ENCODE measurements at regions not wholly inside any gene's neighbourhood (a gene's known extent, or its start where the extent isn't known, plus 50 kb on each side); places are given as distances from the start of the nearest gene placed in this dataset.

- H3K4me3 ChIP-seq (ENCODE audit: low read length in 2 of 2): no peak overlapping the region
These were observed 340.1 kb downstream of the SLC4A3 start for GRCh38 chr2:219967247-219968245.

GRCh38 chr2:219968685-219969345, 341.4 kb downstream of the SLC4A3 start:
- Histone ChIP-seq H3K27me3 (ENCODE audit: control insufficient read depth in 3 of 3, insufficient read depth in 3 of 3, low read depth in 1 of 3, low read length in 3 of 3) (no peaks in the 10 kb centered on the region), H3K4me3 (ENCODE audit: low read length in 2 of 2) (no peak overlapping the region), H4K91ac (ENCODE audit: low read depth, low read length, poor library complexity) (no peak overlapping the region), H2BK120ac (ENCODE audit: low read depth, low read length) (no peak overlapping the region), H3K79me1 (ENCODE audit: low read depth, low read length) (no peaks in the 10 kb centered on the region), H3K27ac (replicated peaks; ENCODE audit: low read length) (no peak overlapping the region), H2AK5ac (ENCODE audit: low read depth, low read length) (no peak overlapping the region), H3K9ac (ENCODE audit: low read depth, low read length, poor library complexity) (no peak overlapping the region), H3K4me1 (ENCODE audit: control insufficient read depth in 2 of 2, insufficient read depth in 1 of 2, low read depth in 1 of 2, low read length in 2 of 2) (peaks cover 4 to 24% of the 10 kb centered on the region in 2 donors), H2BK5ac (ENCODE audit: low read length) (no peak overlapping the region), H2BK12ac (ENCODE audit: low read length) (no peak overlapping the region), H3K18ac (ENCODE audit: low read length) (no peak overlapping the region), H3K4ac (ENCODE audit: low read length) (no peak overlapping the region), H3K23ac (ENCODE audit: low read depth, low read length, poor library complexity) (no peak overlapping the region), H3K14ac (ENCODE audit: low read length) (no peak overlapping the region), H3K9me3 (replicated peaks in 1 of 2; ENCODE audit: control insufficient read depth in 2 of 2, insufficient read depth in 1 of 2, low read depth in 1 of 2, low read length in 2 of 2) (no peaks in the 10 kb centered on the region), H3K36me3 (replicated peaks in 1 of 2; ENCODE audit: control insufficient read depth in 2 of 2, insufficient read depth in 2 of 2, low read length in 2 of 2) (no peaks in the 10 kb centered on the region), H2BK15ac (ENCODE audit: low read length) (no peak overlapping the region), H4K8ac (ENCODE audit: low read depth, low read length) (no peak overlapping the region), H3K4me2 (ENCODE audit: insufficient read depth, low read length, poor library complexity, severe bottlenecking) (no peak overlapping the region), H2AFZ (ENCODE audit: low read length) (peak overlapping the region; percentile 39)
- WGBS, 2 donors (ENCODE audit: extremely low coverage in 2 of 2, insufficient read length in 2 of 2, insufficient replicate concordance in 1 of 2): no CpG with 5 or more reads among the region's 6 CpGs
- DNase-seq (ENCODE audit: low spot score): no peak

More at GRCh38 chr2:219967247-219968245, 340.1 kb downstream of the SLC4A3 start:
- no CpG with 5 or more reads among the region's 8 CpGs for WGBS, 2 donors (ENCODE audit: extremely low coverage in 2 of 2, insufficient read length in 2 of 2, insufficient replicate concordance in 1 of 2)
- no peak overlapping the region for H2BK120ac ChIP-seq (ENCODE audit: low read depth, low read length)
- H3K4me1 ChIP-seq (ENCODE audit: control insufficient read depth in 2 of 2, insufficient read depth in 1 of 2, low read depth in 1 of 2, low read length in 2 of 2): peaks cover 4 to 24% of the 10 kb centered on the region in 2 donors
- H2BK5ac ChIP-seq (ENCODE audit: low read length): no peak overlapping the region
- no peak overlapping the region for H3K18ac ChIP-seq (ENCODE audit: low read length)
- H3K36me3 ChIP-seq (replicated peaks in 1 of 2; ENCODE audit: control insufficient read depth in 2 of 2, insufficient read depth in 2 of 2, low read length in 2 of 2): no peaks in the 10 kb centered on the region
- H3K27ac ChIP-seq (replicated peaks; ENCODE audit: low read length): no peak overlapping the region
- H2AK5ac ChIP-seq (ENCODE audit: low read depth, low read length): no peak overlapping the region
- no peak overlapping the region for H3K23ac ChIP-seq (ENCODE audit: low read depth, low read length, poor library complexity)
- no peak overlapping the region for H2BK12ac ChIP-seq (ENCODE audit: low read length)
- H2AFZ ChIP-seq (ENCODE audit: low read length): peak overlapping the region; percentile 64
- H4K8ac ChIP-seq (ENCODE audit: low read depth, low read length): no peak overlapping the region
- H3K79me1 ChIP-seq (ENCODE audit: low read depth, low read length): no peaks in the 10 kb centered on the region
- no peaks in the 10 kb centered on the region for H3K27me3 ChIP-seq (ENCODE audit: control insufficient read depth in 3 of 3, insufficient read depth in 3 of 3, low read depth in 1 of 3, low read length in 3 of 3)
- H3K9me3 ChIP-seq (replicated peaks in 1 of 2; ENCODE audit: control insufficient read depth in 2 of 2, insufficient read depth in 1 of 2, low read depth in 1 of 2, low read length in 2 of 2): no peaks in the 10 kb centered on the region
- no peak overlapping the region for H2BK15ac ChIP-seq (ENCODE audit: low read length)
- H3K4ac ChIP-seq (ENCODE audit: low read length): no peak overlapping the region
- DNase-seq (ENCODE audit: low spot score): no peak
- no peak overlapping the region for H3K4me2 ChIP-seq (ENCODE audit: insufficient read depth, low read length, poor library complexity, severe bottlenecking)
- H3K9ac ChIP-seq (ENCODE audit: low read depth, low read length, poor library complexity): no peak overlapping the region
- no peak overlapping the region for H4K91ac ChIP-seq (ENCODE audit: low read depth, low read length, poor library complexity)
- no peak overlapping the region for H3K14ac ChIP-seq (ENCODE audit: low read length)

GRCh38 chr2:219969508-219969907, 342.1 kb downstream of the SLC4A3 start:
- Histone ChIP-seq H3K4ac (ENCODE audit: low read length) (no peak overlapping the region), H2AFZ (ENCODE audit: low read length) (no peak overlapping the region), H3K9me3 (replicated peaks in 1 of 2; ENCODE audit: control insufficient read depth in 2 of 2, insufficient read depth in 1 of 2, low read depth in 1 of 2, low read length in 2 of 2) (peaks cover 0 to 1% of the 10 kb centered on the region in 2 donors), H4K8ac (ENCODE audit: low read depth, low read length) (no peak overlapping the region), H3K36me3 (replicated peaks in 1 of 2; ENCODE audit: control insufficient read depth in 2 of 2, insufficient read depth in 2 of 2, low read length in 2 of 2) (no peaks in the 10 kb centered on the region), H3K18ac (ENCODE audit: low read length) (no peak overlapping the region), H3K27me3 (ENCODE audit: control insufficient read depth in 3 of 3, insufficient read depth in 3 of 3, low read depth in 1 of 3, low read length in 3 of 3) (no peaks in the 10 kb centered on the region), H3K79me1 (ENCODE audit: low read depth, low read length) (no peaks in the 10 kb centered on the region), H2BK15ac (ENCODE audit: low read length) (no peak overlapping the region), H2AK5ac (ENCODE audit: low read depth, low read length) (no peak overlapping the region), H3K4me2 (ENCODE audit: insufficient read depth, low read length, poor library complexity, severe bottlenecking) (no peak overlapping the region), H3K4me1 (ENCODE audit: control insufficient read depth in 2 of 2, insufficient read depth in 1 of 2, low read depth in 1 of 2, low read length in 2 of 2) (peaks cover 4 to 24% of the 10 kb centered on the region in 2 donors), H3K27ac (replicated peaks; ENCODE audit: low read length) (no peak overlapping the region), H3K14ac (ENCODE audit: low read length) (no peak overlapping the region), H3K9ac (ENCODE audit: low read depth, low read length, poor library complexity) (no peak overlapping the region), H2BK120ac (ENCODE audit: low read depth, low read length) (no peak overlapping the region), H4K91ac (ENCODE audit: low read depth, low read length, poor library complexity) (no peak overlapping the region), H2BK12ac (ENCODE audit: low read length) (no peak overlapping the region), H3K4me3 (ENCODE audit: low read length in 2 of 2) (no peak overlapping the region), H3K23ac (ENCODE audit: low read depth, low read length, poor library complexity) (no peak overlapping the region), H2BK5ac (ENCODE audit: low read length) (no peak overlapping the region)
- WGBS, 2 donors (ENCODE audit: extremely low coverage in 2 of 2, insufficient read length in 2 of 2, insufficient replicate concordance in 1 of 2): no CpG with 5 or more reads among the region's 4 CpGs
- no peak for DNase-seq (ENCODE audit: low spot score)

GRCh38 chr2:219973136-219973535, 345.7 kb downstream of the SLC4A3 start:
- no peaks in the 10 kb centered on the region for H3K79me1 ChIP-seq (ENCODE audit: low read depth, low read length)
- no peak overlapping the region for H3K27ac ChIP-seq (replicated peaks; ENCODE audit: low read length)
- no peak overlapping the region for H3K23ac ChIP-seq (ENCODE audit: low read depth, low read length, poor library complexity)
- no peak overlapping the region for H2BK120ac ChIP-seq (ENCODE audit: low read depth, low read length)
- no peak overlapping the region for H4K8ac ChIP-seq (ENCODE audit: low read depth, low read length)
- no peak overlapping the region for H2AK5ac ChIP-seq (ENCODE audit: low read depth, low read length)
- no CpG with 5 or more reads among the region's 1 CpG for WGBS, 2 donors (ENCODE audit: extremely low coverage in 2 of 2, insufficient read length in 2 of 2, insufficient replicate concordance in 1 of 2)
- H3K18ac ChIP-seq (ENCODE audit: low read length): no peak overlapping the region
- no peak overlapping the region for H2BK15ac ChIP-seq (ENCODE audit: low read length)
- no peak overlapping the region for H3K14ac ChIP-seq (ENCODE audit: low read length)
- H3K9me3 ChIP-seq (replicated peaks in 1 of 2; ENCODE audit: control insufficient read depth in 2 of 2, insufficient read depth in 1 of 2, low read depth in 1 of 2, low read length in 2 of 2): peaks cover 0 to 11% of the 10 kb centered on the region in 2 donors
- H2BK12ac ChIP-seq (ENCODE audit: low read length): no peak overlapping the region
- no peak for DNase-seq (ENCODE audit: low spot score)
- H3K4me1 ChIP-seq (ENCODE audit: control insufficient read depth in 2 of 2, insufficient read depth in 1 of 2, low read depth in 1 of 2, low read length in 2 of 2): peaks cover 2 to 12% of the 10 kb centered on the region in 2 donors
- no peaks in the 10 kb centered on the region for H3K27me3 ChIP-seq (ENCODE audit: control insufficient read depth in 3 of 3, insufficient read depth in 3 of 3, low read depth in 1 of 3, low read length in 3 of 3)
- H3K4me2 ChIP-seq (ENCODE audit: insufficient read depth, low read length, poor library complexity, severe bottlenecking): no peak overlapping the region
- no peaks in the 10 kb centered on the region for H3K36me3 ChIP-seq (replicated peaks in 1 of 2; ENCODE audit: control insufficient read depth in 2 of 2, insufficient read depth in 2 of 2, low read length in 2 of 2)
- H3K9ac ChIP-seq (ENCODE audit: low read depth, low read length, poor library complexity): no peak overlapping the region
- H3K4ac ChIP-seq (ENCODE audit: low read length): no peak overlapping the region
- no peak overlapping the region for H2BK5ac ChIP-seq (ENCODE audit: low read length)
- H4K91ac ChIP-seq (ENCODE audit: low read depth, low read length, poor library complexity): no peak overlapping the region
- H3K4me3 ChIP-seq (ENCODE audit: low read length in 2 of 2): no peak overlapping the region
- H2AFZ ChIP-seq (ENCODE audit: low read length): no peak overlapping the region

Measured in neuronal stem cell (in vitro differentiated cells).